SU-DHL-6 (cell line): ENCODE measurements at regions not wholly inside any gene's neighbourhood (a gene's known extent, or its start where the extent isn't known, plus 50 kb on each side); places are given as distances from the start of the nearest gene placed in this dataset.

Experiments
- EZH2phosphoT487 ChIP-seq: fragments of 200-600 bp; sonication (generic), shearing (Covaris generic); conservative IDR thresholded peaks from 2 replicates; pipeline ENCODE4 v1.6.1; 2018; ENCODE audit warnings: mild to moderate bottlenecking, antibody characterized with exemption, low read length, moderate library complexity, mixed read lengths
- TF ChIP-seq, protein P1 (sequence below): fragments of 200-600 bp; sonication (generic); IDR thresholded peaks from one replicate; pipeline ENCODE4 v1.5.1; 2017; ENCODE audit warnings: antibody characterized with exemption, mild to moderate bottlenecking, low read length, moderate library complexity; ENCODE audit not compliant: insufficient read depth, poor library complexity, severe bottlenecking

DNA sequence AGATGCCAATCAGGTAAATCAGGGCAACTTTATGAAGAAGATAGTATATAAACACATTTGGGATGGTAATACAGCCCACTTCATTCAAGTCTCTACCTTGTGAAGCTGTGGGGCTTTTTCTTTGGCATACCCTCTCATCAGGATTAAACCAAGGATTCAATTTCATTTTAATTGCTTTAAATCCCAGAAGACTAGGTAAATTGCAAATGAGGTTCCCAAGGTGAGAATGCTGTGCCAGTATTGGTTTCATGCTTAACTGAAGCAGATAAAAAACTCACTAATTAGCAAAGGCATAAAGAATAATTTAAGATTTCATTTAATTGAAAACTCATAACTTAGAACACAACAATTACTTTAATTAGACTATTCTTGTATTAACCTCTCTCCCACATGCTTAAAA is 1218.1 kb downstream of the FAM181B start:
- TF ChIP-seq, protein P1, sequence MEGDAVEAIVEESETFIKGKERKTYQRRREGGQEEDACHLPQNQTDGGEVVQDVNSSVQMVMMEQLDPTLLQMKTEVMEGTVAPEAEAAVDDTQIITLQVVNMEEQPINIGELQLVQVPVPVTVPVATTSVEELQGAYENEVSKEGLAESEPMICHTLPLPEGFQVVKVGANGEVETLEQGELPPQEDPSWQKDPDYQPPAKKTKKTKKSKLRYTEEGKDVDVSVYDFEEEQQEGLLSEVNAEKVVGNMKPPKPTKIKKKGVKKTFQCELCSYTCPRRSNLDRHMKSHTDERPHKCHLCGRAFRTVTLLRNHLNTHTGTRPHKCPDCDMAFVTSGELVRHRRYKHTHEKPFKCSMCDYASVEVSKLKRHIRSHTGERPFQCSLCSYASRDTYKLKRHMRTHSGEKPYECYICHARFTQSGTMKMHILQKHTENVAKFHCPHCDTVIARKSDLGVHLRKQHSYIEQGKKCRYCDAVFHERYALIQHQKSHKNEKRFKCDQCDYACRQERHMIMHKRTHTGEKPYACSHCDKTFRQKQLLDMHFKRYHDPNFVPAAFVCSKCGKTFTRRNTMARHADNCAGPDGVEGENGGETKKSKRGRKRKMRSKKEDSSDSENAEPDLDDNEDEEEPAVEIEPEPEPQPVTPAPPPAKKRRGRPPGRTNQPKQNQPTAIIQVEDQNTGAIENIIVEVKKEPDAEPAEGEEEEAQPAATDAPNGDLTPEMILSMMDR = no peak
- TF ChIP-seq EZH2phosphoT487 = no peak
